Esophagus muscularis mucosa (tissue), 4 donors: ENCODE measurements at regions not wholly inside any gene's neighbourhood (a gene's known extent, or its start where the extent isn't known, plus 50 kb on each side); places are given as distances from the start of the nearest gene placed in this dataset.
A peak's percentile ranks its signal among the peaks of the same experiment; 100 is the strongest.

Experiments
- DNase-seq: peaks from one replicate; pipeline ENCODE4 v3.0.0-alpha.2; 2017; ENCODE audit errors: extremely low spot score
- H3K27ac ChIP-seq, 4 donors: fragments of 200-600 bp; sonication (generic); replicated peaks in 1 of 4; 1 replicate in 3 of 4; 2 replicates in 1 of 4; pipeline ENCODE4 v1.5.1; 2016 to 2019; ENCODE audit warnings: mild to moderate bottlenecking in 1 of 4
- H3K27me3 ChIP-seq, 4 donors: fragments of 200-600 bp; sonication (generic); one replicate each; pipeline versions ENCODE4 v1.5.1 to v1.6.0; 2016 to 2019
- H3K36me3 ChIP-seq, 4 donors: fragments of 200-600 bp; sonication (generic); one replicate each; pipeline ENCODE4 v1.5.1; 2016 to 2019
- H3K4me1 ChIP-seq, 4 donors: fragments of 200-600 bp; sonication (generic); one replicate each; pipeline ENCODE4 v1.5.1; 2016 to 2019
- H3K4me3 ChIP-seq, 4 donors: fragments of 200-600 bp; sonication (generic); 1 replicate in 2 of 4; 2 replicates in 2 of 4; pipeline ENCODE4 v1.5.1; 2016 to 2019; ENCODE audit warnings: mild to moderate bottlenecking in 4 of 4, moderate library complexity in 1 of 4
- H3K9me3 ChIP-seq, 4 donors: fragments of 200-600 bp; sonication (generic); 1 replicate in 3 of 4; 2 replicates in 1 of 4; pipeline ENCODE4 v1.5.1; 2016 to 2019
- EP300 ChIP-seq: sonication (generic); formaldehyde crosslinking; IDR thresholded peaks from one replicate; pipeline ENCODE4 v1.6.1; 2017; ENCODE audit warnings: antibody characterized with exemption
- POLR2A ChIP-seq: fragments of 450-650 bp; IDR thresholded peaks from one replicate; pipeline ENCODE4 v1.6.1; 2017; ENCODE audit warnings: antibody characterized with exemption, moderate library complexity, mild to moderate bottlenecking, low read depth
- POLR2AphosphoS5 ChIP-seq, 2 donors: sonication (generic); formaldehyde crosslinking; IDR thresholded peaks; one replicate each; pipeline ENCODE4 v1.6.1; 2017; ENCODE audit warnings: antibody characterized with exemption in 2 of 2
- WGBS: methylation state at CpG from one replicate; pipeline ENCODE4 v1.1.5; 2018; 5-methylcytosine and 5-hydroxymethylcytosine counted together
- intact Hi-C: fragments of 100-400 bp; cut with DNase I; formaldehyde crosslinking; loops from one replicate; pipeline ENCODE4 v1.15.1; 2023
- TF ChIP-seq, protein P1 (sequence below), 3 experiments: fragments of 200-600 bp in 2 of 3; fragments of 450-650 bp in 1 of 3; sonication (generic) in 2 of 3; IDR thresholded peaks; one replicate each; pipeline ENCODE4 v1.5.1; 2017 to 2019; ENCODE audit warnings: antibody characterized with exemption in 3 of 3, mild to moderate bottlenecking in 2 of 3, moderate library complexity in 1 of 3

- H3K27me3 ChIP-seq: no peaks in the 10 kb centered on the region
- intact Hi-C loops: no loop called here
- no peak for DNase-seq
- TF ChIP-seq, protein P1, sequence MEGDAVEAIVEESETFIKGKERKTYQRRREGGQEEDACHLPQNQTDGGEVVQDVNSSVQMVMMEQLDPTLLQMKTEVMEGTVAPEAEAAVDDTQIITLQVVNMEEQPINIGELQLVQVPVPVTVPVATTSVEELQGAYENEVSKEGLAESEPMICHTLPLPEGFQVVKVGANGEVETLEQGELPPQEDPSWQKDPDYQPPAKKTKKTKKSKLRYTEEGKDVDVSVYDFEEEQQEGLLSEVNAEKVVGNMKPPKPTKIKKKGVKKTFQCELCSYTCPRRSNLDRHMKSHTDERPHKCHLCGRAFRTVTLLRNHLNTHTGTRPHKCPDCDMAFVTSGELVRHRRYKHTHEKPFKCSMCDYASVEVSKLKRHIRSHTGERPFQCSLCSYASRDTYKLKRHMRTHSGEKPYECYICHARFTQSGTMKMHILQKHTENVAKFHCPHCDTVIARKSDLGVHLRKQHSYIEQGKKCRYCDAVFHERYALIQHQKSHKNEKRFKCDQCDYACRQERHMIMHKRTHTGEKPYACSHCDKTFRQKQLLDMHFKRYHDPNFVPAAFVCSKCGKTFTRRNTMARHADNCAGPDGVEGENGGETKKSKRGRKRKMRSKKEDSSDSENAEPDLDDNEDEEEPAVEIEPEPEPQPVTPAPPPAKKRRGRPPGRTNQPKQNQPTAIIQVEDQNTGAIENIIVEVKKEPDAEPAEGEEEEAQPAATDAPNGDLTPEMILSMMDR (IDR thresholded peaks at IDR 0.05): no peak
- TF ChIP-seq POLR2AphosphoS5 (IDR thresholded peaks at IDR 0.05): no peak
- no peak for TF ChIP-seq POLR2A
- no peak for TF ChIP-seq EP300
- no peaks in the 10 kb centered on the region for H3K36me3 ChIP-seq
- no peak overlapping the region for H3K4me3 ChIP-seq
- H3K27ac ChIP-seq: no peak overlapping the region
- H3K4me1 ChIP-seq: peaks cover 11 to 21% (median 15%) of the 10 kb centered on the region in 4 donors
- 82% methylated on average over 13 of the region's 13 CpGs for WGBS
- H3K9me3 ChIP-seq: no peaks in the 10 kb centered on the region
Measured at GRCh38 chr2:216776066-216776850, 80.9 kb upstream of the IGFBP5 start.

GRCh38 chr2:216775043-216775453 lies 79.7 kb upstream of the IGFBP5 start:
- WGBS: 79% methylated on average over 5 of the region's 5 CpGs
- peaks cover 10 to 21% (median 14%) of the 10 kb centered on the region in 4 donors for H3K4me1 ChIP-seq
- DNase-seq: no peak
- no peaks in the 10 kb centered on the region for H3K27me3 ChIP-seq
- H3K4me3 ChIP-seq: no peak overlapping the region
- no peaks in the 10 kb centered on the region for H3K9me3 ChIP-seq
- intact Hi-C loops: no loop called here
- no peak for TF ChIP-seq EP300
- TF ChIP-seq, protein P1 (IDR thresholded peaks at IDR 0.05): no peak
- TF ChIP-seq POLR2AphosphoS5 (IDR thresholded peaks at IDR 0.05): no peak
- no peak for TF ChIP-seq POLR2A
- H3K36me3 ChIP-seq: no peaks in the 10 kb centered on the region
- H3K27ac ChIP-seq: peak overlapping the region in 2 of 4 donors; percentile 25 to 31

- peak overlapping the region in 2 of 4 donors; percentile 25 to 31 for H3K27ac ChIP-seq
- no peak overlapping the region for H3K4me3 ChIP-seq
- no peak for TF ChIP-seq POLR2AphosphoS5 (IDR thresholded peaks at IDR 0.05)
- TF ChIP-seq, protein P1 (IDR thresholded peaks at IDR 0.05): no peak
- TF ChIP-seq EP300: no peak
- no peak for TF ChIP-seq POLR2A
- no peak for DNase-seq
- intact Hi-C loops: no loop called here
- H3K36me3 ChIP-seq: no peaks in the 10 kb centered on the region
- no peaks in the 10 kb centered on the region for H3K27me3 ChIP-seq
- no peaks in the 10 kb centered on the region for H3K9me3 ChIP-seq
- 71% methylated on average over 5 of the region's 5 CpGs for WGBS
- H3K4me1 ChIP-seq: peaks cover 10 to 21% (median 14%) of the 10 kb centered on the region in 4 donors
Measured at GRCh38 chr2:216774620-216775019, 79.3 kb upstream of the IGFBP5 start.

GRCh38 chr2:216774180-216774579 lies 78.8 kb upstream of the IGFBP5 start:
- no peak for DNase-seq
- WGBS: 89% methylated on average over 6 of the region's 6 CpGs
- peaks cover 10 to 21% (median 14%) of the 10 kb centered on the region in 4 donors for H3K4me1 ChIP-seq
- no peaks in the 10 kb centered on the region for H3K9me3 ChIP-seq
- peak overlapping the region in 1 of 4 donors; percentile 25 for H3K27ac ChIP-seq
- H3K36me3 ChIP-seq: no peaks in the 10 kb centered on the region
- intact Hi-C loops: no loop called here
- TF ChIP-seq POLR2A (no peak), POLR2AphosphoS5 (IDR thresholded peaks at IDR 0.05) (no peak), EP300 (no peak)
- TF ChIP-seq, protein P1 (IDR thresholded peaks at IDR 0.05): no peak
- H3K27me3 ChIP-seq: no peaks in the 10 kb centered on the region
- no peak overlapping the region for H3K4me3 ChIP-seq
